ENCODE measurements at regions not wholly inside any gene's neighbourhood (a gene's known extent, or its start where the extent isn't known, plus 50 kb on each side); places are given as distances from the start of the nearest gene placed in this dataset.

GRCh38 chr12:45612044-45612794 lies 117.3 kb upstream of the ARID2 start:
- TF ChIP-seq POLR2A (IDR thresholded peaks at IDR 0.05): no peak
- no peak for TF ChIP-seq CTCF (IDR thresholded peaks at IDR 0.05)
